PC-9 (cell line): ENCODE measurements at regions not wholly inside any gene's neighbourhood (a gene's known extent, or its start where the extent isn't known, plus 50 kb on each side); places are given as distances from the start of the nearest gene placed in this dataset.

Source experiments
- BruUV-seq: library from RNA; stranded (reverse); fragments of 400-500 nt; replicated peaks from 2 replicates; lab custom pipeline; 2021; lab: Mats Ljungman, UMichigan
- CTCF ChIA-PET: fragments of 300-600 bp; sonication (Branson Sonifier 250); formaldehyde crosslinking; loops from one replicate; lab custom pipeline; 2022; ENCODE audit warnings: antibody characterized with exemption; lab: Charles Lee
- POLR2A ChIA-PET: fragments of 300-600 bp; sonication (Branson Sonifier 250); formaldehyde crosslinking; loops from one replicate; lab custom pipeline; 2022; ENCODE audit warnings: antibody characterized with exemption; ENCODE audit not compliant: unreplicated experiment; lab: Charles Lee
- DNase-seq, 2 experiments: peaks; one replicate each; pipeline versions ENCODE4 v3.0.0 to v3.0.0-alpha.2; 2015 to 2022; ENCODE audit warnings: mixed read lengths in 1 of 2
- H2AFZ ChIP-seq: fragments of 200-600 bp; sonication (generic); 2 replicates; pipeline ENCODE4 v1.8.1; 2017; ENCODE audit warnings: antibody characterized with exemption
- H3F3A ChIP-seq: fragments of 200-600 bp; sonication (generic); 2 replicates; pipeline ENCODE4 v1.8.1; 2017; ENCODE audit warnings: antibody characterized with exemption, mild to moderate bottlenecking, low read depth; ENCODE audit not compliant: insufficient read depth
- H3K27ac ChIP-seq: fragments of 200-600 bp; sonication (generic); 2 replicates; pipeline ENCODE4 v1.6.1; 2016; ENCODE audit warnings: mixed run types
- H3K27me3 ChIP-seq: fragments of 200-600 bp; sonication (generic); 2 replicates; pipeline ENCODE4 v1.6.1; 2016; ENCODE audit warnings: low read depth, mixed run types; ENCODE audit not compliant: insufficient read depth
- H3K36me3 ChIP-seq: fragments of 200-600 bp; sonication (generic); 2 replicates; pipeline ENCODE4 v1.6.1; 2016; ENCODE audit warnings: low read depth, mixed run types
- H3K4me1 ChIP-seq: fragments of 200-600 bp; sonication (generic); replicated peaks from 2 replicates; pipeline ENCODE4 v1.6.1; 2016; ENCODE audit warnings: mixed run types; ENCODE audit not compliant: insufficient read depth
- H3K4me2 ChIP-seq: fragments of 200-600 bp; sonication (generic); 2 replicates; pipeline ENCODE4 v1.6.1; 2017; ENCODE audit warnings: mixed run types
- H3K4me3 ChIP-seq: fragments of 200-600 bp; sonication (generic); 2 replicates; pipeline ENCODE4 v1.6.1; 2016; ENCODE audit warnings: mixed run types
- H3K79me2 ChIP-seq: fragments of 200-600 bp; sonication (generic); 2 replicates; pipeline ENCODE4 v1.6.1; 2017; ENCODE audit warnings: low read depth, mixed run types
- H3K9me2 ChIP-seq: fragments of 200-600 bp; sonication (generic); 2 replicates; pipeline ENCODE4 v1.8.1; 2017; ENCODE audit warnings: mild to moderate bottlenecking; ENCODE audit not compliant: insufficient read depth
- H3K9me3 ChIP-seq: fragments of 200-600 bp; sonication (generic); 2 replicates; pipeline ENCODE4 v1.8.1; 2016; ENCODE audit warnings: low read depth; ENCODE audit not compliant: insufficient read depth
- H4K20me1 ChIP-seq: fragments of 200-600 bp; sonication (generic); 2 replicates; pipeline ENCODE4 v1.8.1; 2017; ENCODE audit not compliant: insufficient read depth
- EZH2 ChIP-seq: fragments of 200-600 bp; sonication (generic); IDR thresholded peaks from 2 replicates; pipeline ENCODE4 v1.8.0; 2017; ENCODE audit warnings: antibody characterized with exemption, low read depth
- intact Hi-C: fragments of 100-400 bp; cut with micrococcal nuclease; formaldehyde crosslinking; loops from one replicate; pipeline ENCODE4 v1.10.0; 2022; ENCODE audit not compliant: unreplicated experiment
- TF ChIP-seq, protein P1 (sequence below): fragments of 200-600 bp; sonication (generic); conservative IDR thresholded peaks from 2 replicates; pipeline ENCODE4 v1.6.1; 2017; ENCODE audit warnings: mixed run types, antibody characterized with exemption, mild to moderate bottlenecking, moderate library complexity

- TF ChIP-seq EZH2, result no peak
- TF ChIP-seq, protein P1, sequence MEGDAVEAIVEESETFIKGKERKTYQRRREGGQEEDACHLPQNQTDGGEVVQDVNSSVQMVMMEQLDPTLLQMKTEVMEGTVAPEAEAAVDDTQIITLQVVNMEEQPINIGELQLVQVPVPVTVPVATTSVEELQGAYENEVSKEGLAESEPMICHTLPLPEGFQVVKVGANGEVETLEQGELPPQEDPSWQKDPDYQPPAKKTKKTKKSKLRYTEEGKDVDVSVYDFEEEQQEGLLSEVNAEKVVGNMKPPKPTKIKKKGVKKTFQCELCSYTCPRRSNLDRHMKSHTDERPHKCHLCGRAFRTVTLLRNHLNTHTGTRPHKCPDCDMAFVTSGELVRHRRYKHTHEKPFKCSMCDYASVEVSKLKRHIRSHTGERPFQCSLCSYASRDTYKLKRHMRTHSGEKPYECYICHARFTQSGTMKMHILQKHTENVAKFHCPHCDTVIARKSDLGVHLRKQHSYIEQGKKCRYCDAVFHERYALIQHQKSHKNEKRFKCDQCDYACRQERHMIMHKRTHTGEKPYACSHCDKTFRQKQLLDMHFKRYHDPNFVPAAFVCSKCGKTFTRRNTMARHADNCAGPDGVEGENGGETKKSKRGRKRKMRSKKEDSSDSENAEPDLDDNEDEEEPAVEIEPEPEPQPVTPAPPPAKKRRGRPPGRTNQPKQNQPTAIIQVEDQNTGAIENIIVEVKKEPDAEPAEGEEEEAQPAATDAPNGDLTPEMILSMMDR, result no peak
- Histone ChIP-seq H3K36me3 (no peaks in the 10 kb centered on the region), H3K4me3 (no peak overlapping the region), H3K27me3 (no peaks in the 10 kb centered on the region), H3K27ac (no peak overlapping the region), H2AFZ (no peak overlapping the region), H3K9me3 (no peaks in the 10 kb centered on the region; the same call in 1 of the 2 replicates), H3K79me2 (no peaks in the 10 kb centered on the region), H4K20me1 (no peaks in the 10 kb centered on the region), H3K4me2 (no peak overlapping the region), H3K9me2 (no peaks in the 10 kb centered on the region), H3F3A (peaks cover 22% of the 10 kb centered on the region; the same call in 1 of the 2 replicates), H3K4me1 (peaks cover 33% of the 10 kb centered on the region)
- DNase-seq, result no peak
- ChIA-PET POLR2A (no interaction called here), CTCF (no interaction called here)
- intact Hi-C loops, result no loop called here
- no TSS peak for BruUV-seq
Observed at GRCh38 chr9:81822967-81823366, 105.3 kb upstream of the SPATA31D4 start.

DNA sequence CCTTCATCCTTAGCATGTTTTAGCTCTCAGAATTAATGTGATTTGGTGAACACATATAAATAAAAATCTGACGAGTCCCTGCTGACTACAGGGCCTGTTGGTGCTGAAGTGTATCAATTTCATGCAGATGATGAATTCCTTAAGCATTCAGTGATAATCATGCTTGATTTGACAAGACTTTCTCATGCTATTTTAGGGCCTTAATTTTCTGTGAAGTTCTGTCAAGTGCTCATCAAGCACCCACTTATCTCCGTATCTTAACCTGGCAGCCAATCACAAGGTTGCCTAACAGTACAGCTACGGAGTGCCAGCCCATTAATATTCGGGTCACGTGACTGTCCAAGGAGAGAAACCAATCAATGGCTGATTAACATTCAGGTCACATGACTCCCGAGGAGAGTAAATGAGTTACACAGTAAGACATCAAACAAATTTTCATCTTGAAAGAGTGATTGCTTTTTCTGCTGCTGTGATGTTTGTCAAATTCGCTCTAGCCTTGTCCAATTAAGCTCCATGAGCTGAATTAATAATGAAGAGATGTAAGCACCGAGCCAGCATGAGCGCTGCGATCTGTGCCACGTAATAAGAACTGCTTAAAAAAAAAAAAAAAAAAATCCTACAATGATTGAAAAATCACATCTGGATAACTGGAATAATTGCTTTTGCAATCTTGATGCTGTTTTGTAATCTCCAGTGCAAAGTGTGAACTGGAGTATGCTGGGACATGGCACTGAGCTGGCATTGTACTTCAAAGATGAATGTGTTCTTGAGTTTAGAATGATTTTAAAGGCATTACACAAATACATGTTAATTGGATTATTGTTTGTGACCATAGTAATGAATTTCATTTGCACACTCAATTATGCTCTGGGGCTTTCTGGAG, 104.3 kb upstream of the SPATA31D4 start:
- no peaks in the 10 kb centered on the region for H4K20me1 ChIP-seq
- no TSS peak for BruUV-seq
- no peaks in the 10 kb centered on the region for H3K27me3 ChIP-seq
- H3K4me3 ChIP-seq, result no peak overlapping the region
- H3K9me2 ChIP-seq, result no peaks in the 10 kb centered on the region
- H3K36me3 ChIP-seq, result no peaks in the 10 kb centered on the region
- intact Hi-C loops, result no loop called here
- ChIA-PET CTCF (no interaction called here), POLR2A (interaction anchor here (0.5 to 1.0 kb wide), 2 partner anchors 98 to 134 kb away, joined by 3 to 4 read pairs; partner anchors contain the start of gene TLE1)
- H3K79me2 ChIP-seq, result no peaks in the 10 kb centered on the region
- TF ChIP-seq EZH2, result no peak
- TF ChIP-seq, protein P1, result no peak
- no peaks in the 10 kb centered on the region; the same call in 1 of the 2 replicates for H3K9me3 ChIP-seq
- peaks cover 23% of the 10 kb centered on the region; the same call in 1 of the 2 replicates for H3F3A ChIP-seq
- DNase-seq, result no peak
- H3K4me2 ChIP-seq, result no peak overlapping the region
- H3K4me1 ChIP-seq, result peaks cover 39% of the 10 kb centered on the region
- H2AFZ ChIP-seq, result no peak overlapping the region
- peak overlapping the region; percentile 91; the same call in 1 of the 2 replicates for H3K27ac ChIP-seq

GRCh38 chr9:81824802-81825730, 103.2 kb upstream of the SPATA31D4 start:
- H3F3A ChIP-seq, result peaks cover 23% of the 10 kb centered on the region; the same call in 1 of the 2 replicates
- H3K27me3 ChIP-seq, result no peaks in the 10 kb centered on the region
- ChIA-PET CTCF (no interaction called here), POLR2A (interaction anchor here (0.6 to 1.0 kb wide), 7 partner anchors 13 to 139 kb away, joined by 3 to 5 read pairs (median 3); partner anchors contain the start of gene TLE1)
- BruUV-seq, result TSS peak; percentile 98
- H3K4me3 ChIP-seq, result 0 out of 2 replicates have a peak overlapping the region, but pooled peaks have one; percentile 15
- intact Hi-C loops, result loop anchor here (1.0 kb wide), 3 partner anchors 17 to 136 kb away; partner anchors contain the start of gene TLE1
- peak overlapping the region; percentile 37; the same call in 1 of the 2 replicates for H2AFZ ChIP-seq
- peak overlapping the region; percentile 91 for H3K27ac ChIP-seq
- DNase-seq, result peak in 1 of 2 experiments; percentile 86
- no peaks in the 10 kb centered on the region; the same call in 1 of the 2 replicates for H3K9me3 ChIP-seq
- H3K4me2 ChIP-seq, result peak overlapping the region; percentile 56
- no peak for TF ChIP-seq EZH2
- TF ChIP-seq, protein P1, result no peak
- no peaks in the 10 kb centered on the region for H3K9me2 ChIP-seq
- no peaks in the 10 kb centered on the region for H3K36me3 ChIP-seq
- no peaks in the 10 kb centered on the region for H3K79me2 ChIP-seq
- peaks cover 39% of the 10 kb centered on the region for H3K4me1 ChIP-seq
- no peaks in the 10 kb centered on the region for H4K20me1 ChIP-seq
